Hepatocyte (in vitro differentiated cells): ENCODE measurements at regions not wholly inside any gene's neighbourhood (a gene's known extent, or its start where the extent isn't known, plus 50 kb on each side); places are given as distances from the start of the nearest gene placed in this dataset.

ENCODE experiments used
- DNase-seq: peaks from one replicate; pipeline ENCODE4 v3.0.0-alpha.2; 2016; ENCODE audit warnings: low spot score
- H2AFZ ChIP-seq: fragments of 200-600 bp; sonication (generic); 2 replicates; pipeline ENCODE4 v1.6.0; 2016; ENCODE audit warnings: antibody characterized with exemption, mild to moderate bottlenecking
- H3K27ac ChIP-seq: fragments of 200-600 bp; sonication (generic); 2 replicates; pipeline ENCODE4 v1.5.1; 2016; ENCODE audit warnings: mild to moderate bottlenecking
- H3K27me3 ChIP-seq: fragments of 200-600 bp; sonication (generic); 2 replicates; pipeline ENCODE4 v1.6.1; 2016
- H3K36me3 ChIP-seq: fragments of 200-600 bp; sonication (generic); replicated peaks from 2 replicates; pipeline ENCODE4 v1.5.1; 2016; ENCODE audit warnings: low read depth; ENCODE audit not compliant: insufficient read depth
- H3K4me1 ChIP-seq: fragments of 200-600 bp; sonication (generic); 2 replicates; pipeline ENCODE4 v1.5.1; 2016; ENCODE audit warnings: mild to moderate bottlenecking, moderate library complexity; ENCODE audit not compliant: insufficient read depth
- H3K4me2 ChIP-seq: fragments of 200-600 bp; sonication (generic); 2 replicates; pipeline ENCODE4 v1.6.0; 2016
- H3K4me3 ChIP-seq: fragments of 200-600 bp; sonication (generic); 2 replicates; pipeline ENCODE4 v1.5.1; 2016; ENCODE audit warnings: mild to moderate bottlenecking
- H3K79me2 ChIP-seq: fragments of 200-600 bp; sonication (generic); 2 replicates; pipeline ENCODE4 v1.6.0; 2017; ENCODE audit warnings: mild to moderate bottlenecking
- H3K9me2 ChIP-seq: fragments of 200-600 bp; sonication (generic); replicated peaks from 2 replicates; pipeline ENCODE4 v1.6.0; 2017; ENCODE audit warnings: mild to moderate bottlenecking; ENCODE audit not compliant: insufficient read depth
- H3K9me3 ChIP-seq: fragments of 200-600 bp; sonication (generic); 2 replicates; pipeline ENCODE4 v1.5.1; 2016; ENCODE audit warnings: low read depth, mild to moderate bottlenecking
- H4K20me1 ChIP-seq: fragments of 200-600 bp; sonication (generic); 2 replicates; pipeline ENCODE4 v1.6.0; 2016; ENCODE audit warnings: mild to moderate bottlenecking; ENCODE audit not compliant: insufficient read depth, poor library complexity, severe bottlenecking
- EZH2 ChIP-seq: fragments of 200-600 bp; sonication (generic); IDR thresholded peaks from 2 replicates; pipeline ENCODE4 v1.6.1; 2016; ENCODE audit warnings: antibody characterized with exemption, mild to moderate bottlenecking, borderline replicate concordance
- EZH2phosphoT487 ChIP-seq: fragments of 200-600 bp; sonication (generic); IDR thresholded peaks from one replicate; pipeline ENCODE4 v1.6.1; 2018; ENCODE audit warnings: antibody characterized with exemption, mild to moderate bottlenecking, low read depth, moderate library complexity; ENCODE audit not compliant: unreplicated experiment, severe bottlenecking
- WGBS: methylation state at CpG from one replicate; pipeline ENCODE4 v1.1.6; 2016; ENCODE audit warnings: low lambda C conversion rate; ENCODE audit errors: missing lambda C conversion rate; 5-methylcytosine and 5-hydroxymethylcytosine counted together
- TF ChIP-seq, protein P1 (sequence below): fragments of 200-600 bp; sonication (generic); IDR thresholded peaks from 2 replicates; pipeline ENCODE4 v1.5.1; 2016; ENCODE audit warnings: antibody characterized with exemption, mild to moderate bottlenecking; ENCODE audit not compliant: poor library complexity

DNA sequence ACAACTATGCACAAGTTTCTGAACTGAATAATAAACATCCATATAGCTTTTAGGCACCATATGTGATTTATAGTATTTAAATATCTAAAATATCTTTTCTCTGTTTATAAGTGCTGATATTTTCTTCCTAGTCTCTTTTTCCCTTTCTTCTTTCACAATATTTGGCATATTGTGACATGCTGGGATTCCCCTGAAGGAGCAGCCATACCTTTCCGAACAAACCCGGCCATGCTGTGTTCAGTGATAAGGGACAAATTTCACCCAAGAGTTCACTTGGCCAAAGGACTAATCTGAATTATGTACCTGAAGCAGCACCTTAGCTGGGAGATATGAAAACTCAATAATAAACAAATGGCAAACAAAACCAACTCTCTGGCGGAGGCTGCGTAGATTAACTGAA, 250.8 kb downstream of the RDH14 start:
- H3K27ac ChIP-seq = no peak overlapping the region
- no peak overlapping the region for H2AFZ ChIP-seq
- H3K4me2 ChIP-seq = no peak overlapping the region
- H3K4me3 ChIP-seq = no peak overlapping the region
- H3K27me3 ChIP-seq = no peaks in the 10 kb centered on the region
- peaks cover 7% of the 10 kb centered on the region for H3K4me1 ChIP-seq
- TF ChIP-seq EZH2phosphoT487 = no peak
- TF ChIP-seq, protein P1, sequence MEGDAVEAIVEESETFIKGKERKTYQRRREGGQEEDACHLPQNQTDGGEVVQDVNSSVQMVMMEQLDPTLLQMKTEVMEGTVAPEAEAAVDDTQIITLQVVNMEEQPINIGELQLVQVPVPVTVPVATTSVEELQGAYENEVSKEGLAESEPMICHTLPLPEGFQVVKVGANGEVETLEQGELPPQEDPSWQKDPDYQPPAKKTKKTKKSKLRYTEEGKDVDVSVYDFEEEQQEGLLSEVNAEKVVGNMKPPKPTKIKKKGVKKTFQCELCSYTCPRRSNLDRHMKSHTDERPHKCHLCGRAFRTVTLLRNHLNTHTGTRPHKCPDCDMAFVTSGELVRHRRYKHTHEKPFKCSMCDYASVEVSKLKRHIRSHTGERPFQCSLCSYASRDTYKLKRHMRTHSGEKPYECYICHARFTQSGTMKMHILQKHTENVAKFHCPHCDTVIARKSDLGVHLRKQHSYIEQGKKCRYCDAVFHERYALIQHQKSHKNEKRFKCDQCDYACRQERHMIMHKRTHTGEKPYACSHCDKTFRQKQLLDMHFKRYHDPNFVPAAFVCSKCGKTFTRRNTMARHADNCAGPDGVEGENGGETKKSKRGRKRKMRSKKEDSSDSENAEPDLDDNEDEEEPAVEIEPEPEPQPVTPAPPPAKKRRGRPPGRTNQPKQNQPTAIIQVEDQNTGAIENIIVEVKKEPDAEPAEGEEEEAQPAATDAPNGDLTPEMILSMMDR = no peak
- TF ChIP-seq EZH2 = no peak
- H3K36me3 ChIP-seq = no peaks in the 10 kb centered on the region
- 89% methylated on average over 4 of the region's 4 CpGs for WGBS
- DNase-seq = no peak
- no peaks in the 10 kb centered on the region for H3K9me3 ChIP-seq
- no peaks in the 10 kb centered on the region for H3K9me2 ChIP-seq
- H4K20me1 ChIP-seq = no peaks in the 10 kb centered on the region
- no peaks in the 10 kb centered on the region for H3K79me2 ChIP-seq

DNA sequence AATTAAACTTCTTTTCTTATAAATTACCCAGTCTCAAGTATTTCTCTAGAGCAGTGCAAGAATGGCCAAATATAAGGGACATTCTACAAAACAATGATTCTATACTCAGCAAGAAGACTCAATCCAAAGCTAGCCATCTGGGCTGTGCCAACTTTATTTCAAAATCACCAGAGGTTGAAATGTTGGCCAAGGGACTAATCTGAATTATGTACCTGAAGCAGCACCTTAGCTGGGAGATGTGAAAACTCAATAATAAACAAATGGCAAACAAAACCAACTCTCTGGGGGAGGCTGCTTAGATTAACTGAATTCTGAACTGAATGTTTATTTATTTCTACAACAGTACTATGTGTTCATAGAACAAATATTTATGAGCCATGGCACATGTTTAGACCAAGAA, 251.3 kb downstream of the RDH14 start:
- no peak overlapping the region for H3K27ac ChIP-seq
- no peak for DNase-seq
- H2AFZ ChIP-seq = no peak overlapping the region
- no peak overlapping the region for H3K4me3 ChIP-seq
- H3K36me3 ChIP-seq = no peaks in the 10 kb centered on the region
- no peaks in the 10 kb centered on the region for H3K9me2 ChIP-seq
- no peaks in the 10 kb centered on the region for H4K20me1 ChIP-seq
- no peaks in the 10 kb centered on the region for H3K27me3 ChIP-seq
- H3K79me2 ChIP-seq = no peaks in the 10 kb centered on the region
- peaks cover 7% of the 10 kb centered on the region for H3K4me1 ChIP-seq
- no peaks in the 10 kb centered on the region for H3K9me3 ChIP-seq
- H3K4me2 ChIP-seq = no peak overlapping the region
- TF ChIP-seq EZH2 (no peak), EZH2phosphoT487 (no peak)
- TF ChIP-seq, protein P1 = no peak

DNA sequence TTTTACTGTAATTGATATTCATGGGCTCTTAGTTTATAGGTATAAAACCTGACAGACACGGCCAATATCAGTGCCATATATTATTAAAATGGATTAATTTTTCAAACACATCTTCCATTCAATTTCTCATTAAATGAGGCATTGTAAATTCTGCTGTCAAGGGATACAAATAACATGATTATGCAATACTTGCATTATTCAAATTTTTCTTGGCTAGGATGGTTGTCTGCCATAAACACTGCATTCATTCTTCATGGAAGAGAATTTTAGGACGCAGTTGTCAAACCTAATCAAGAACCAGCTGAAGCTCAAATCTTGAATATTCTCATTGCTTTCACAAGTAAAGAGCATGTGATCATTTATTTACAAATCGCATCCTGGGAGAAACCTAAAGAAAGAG, 255.6 kb downstream of the RDH14 start:
- H3K36me3 ChIP-seq = no peaks in the 10 kb centered on the region
- H3K9me3 ChIP-seq = no peaks in the 10 kb centered on the region
- no peak overlapping the region for H3K27ac ChIP-seq
- H4K20me1 ChIP-seq = no peaks in the 10 kb centered on the region
- no peaks in the 10 kb centered on the region for H3K27me3 ChIP-seq
- no peak for DNase-seq
- WGBS = 95% methylated on average over 3 of the region's 3 CpGs
- H3K4me3 ChIP-seq = no peak overlapping the region
- no peak overlapping the region for H2AFZ ChIP-seq
- no peak for TF ChIP-seq EZH2phosphoT487
- no peak for TF ChIP-seq EZH2
- TF ChIP-seq, protein P1 = no peak
- no peaks in the 10 kb centered on the region for H3K9me2 ChIP-seq
- H3K79me2 ChIP-seq = no peaks in the 10 kb centered on the region
- H3K4me2 ChIP-seq = no peak overlapping the region
- peaks cover 10% of the 10 kb centered on the region for H3K4me1 ChIP-seq

DNA sequence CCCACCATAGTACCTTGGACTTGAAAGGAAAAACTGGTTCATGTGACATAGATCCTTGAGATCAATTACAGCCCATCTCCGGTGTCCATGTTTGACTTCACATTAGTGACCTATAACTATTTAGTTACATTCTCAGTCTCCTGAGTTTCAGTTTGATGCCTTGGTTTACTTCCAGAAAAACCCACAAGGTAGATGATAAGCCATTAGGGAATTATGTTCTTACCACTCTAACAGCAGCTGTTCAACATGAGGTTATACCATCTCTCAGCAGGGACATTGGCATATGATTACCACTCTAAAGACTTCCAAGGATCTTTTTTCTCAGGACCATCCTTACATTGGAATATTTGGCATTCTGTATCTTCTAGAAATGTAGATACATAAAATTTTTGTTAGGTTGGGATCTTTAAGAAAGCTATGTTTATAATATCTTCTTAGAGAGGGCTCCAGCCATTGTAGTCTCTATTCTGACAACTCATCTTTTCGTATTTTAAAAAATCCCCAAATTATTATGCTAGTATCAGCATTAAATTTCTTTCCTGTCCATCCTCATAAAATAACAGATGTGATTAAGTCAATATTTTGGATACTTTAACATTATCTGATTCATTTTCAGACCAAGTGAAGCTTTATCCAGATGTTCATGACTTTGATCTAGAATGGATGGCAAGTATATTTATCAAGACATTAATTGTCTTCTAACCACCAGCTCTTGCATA, 258.9 kb downstream of the RDH14 start:
- peaks cover 11% of the 10 kb centered on the region for H3K4me1 ChIP-seq
- H2AFZ ChIP-seq = no peak overlapping the region
- no peak overlapping the region for H3K4me2 ChIP-seq
- no peaks in the 10 kb centered on the region for H3K9me3 ChIP-seq
- no peak for DNase-seq
- H3K27ac ChIP-seq = no peak overlapping the region
- no peaks in the 10 kb centered on the region for H3K9me2 ChIP-seq
- H3K36me3 ChIP-seq = no peaks in the 10 kb centered on the region
- 90% methylated on average over 2 of the region's 2 CpGs for WGBS
- H4K20me1 ChIP-seq = no peaks in the 10 kb centered on the region
- H3K79me2 ChIP-seq = no peaks in the 10 kb centered on the region
- no peak for TF ChIP-seq EZH2
- TF ChIP-seq, protein P1 = no peak
- TF ChIP-seq EZH2phosphoT487 = no peak
- H3K27me3 ChIP-seq = no peaks in the 10 kb centered on the region
- H3K4me3 ChIP-seq = no peak overlapping the region
